GM19397 (cell line): ENCODE measurements at regions not wholly inside any gene's neighbourhood (a gene's known extent, or its start where the extent isn't known, plus 50 kb on each side); places are given as distances from the start of the nearest gene placed in this dataset.
"Not testable (repeated sequence)": the region's sequence is repeated elsewhere in the genome, so short reads cannot be mapped to it uniquely, and the experiment has no call there.

Experiments
- ATAC-seq: cut with Tn5 transposase; IDR thresholded peaks from one replicate; pipeline ENCODE4 v1.9.1; 2021; ENCODE audit warnings: mild to moderate bottlenecking, moderate library complexity; ENCODE audit not compliant: unreplicated experiment

DNA sequence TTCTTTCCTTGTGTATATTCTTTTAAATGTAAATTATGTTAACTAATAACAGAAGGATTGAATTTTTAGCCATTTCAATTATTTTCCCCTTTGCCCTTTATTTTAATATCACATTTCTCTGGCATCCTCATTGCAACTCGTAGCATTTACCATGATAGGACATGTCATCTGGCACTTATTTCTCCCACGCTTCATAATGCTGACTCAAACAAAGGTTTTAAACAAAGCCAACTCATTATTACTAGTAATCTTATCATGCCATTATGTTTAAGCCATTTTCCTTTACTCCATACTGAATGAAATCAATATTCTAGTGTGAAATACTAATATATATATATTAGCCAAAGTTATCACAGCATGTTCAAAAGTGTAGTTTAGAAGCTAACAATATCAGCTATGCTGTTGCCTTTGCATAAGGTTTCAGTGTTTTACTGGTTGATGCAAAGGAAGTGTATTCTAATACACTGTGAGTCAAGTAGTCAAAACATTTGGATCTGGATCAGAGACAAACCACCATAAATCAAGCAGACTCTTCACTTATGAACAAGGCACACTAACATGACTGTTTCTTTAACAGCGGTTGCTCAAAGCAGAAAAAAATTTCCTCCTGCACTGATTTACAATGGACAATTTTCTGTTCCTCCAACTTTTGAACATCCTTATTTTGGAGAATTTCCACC is 281.6 kb downstream of the SLC7A11 start:
- no peak for ATAC-seq

DNA sequence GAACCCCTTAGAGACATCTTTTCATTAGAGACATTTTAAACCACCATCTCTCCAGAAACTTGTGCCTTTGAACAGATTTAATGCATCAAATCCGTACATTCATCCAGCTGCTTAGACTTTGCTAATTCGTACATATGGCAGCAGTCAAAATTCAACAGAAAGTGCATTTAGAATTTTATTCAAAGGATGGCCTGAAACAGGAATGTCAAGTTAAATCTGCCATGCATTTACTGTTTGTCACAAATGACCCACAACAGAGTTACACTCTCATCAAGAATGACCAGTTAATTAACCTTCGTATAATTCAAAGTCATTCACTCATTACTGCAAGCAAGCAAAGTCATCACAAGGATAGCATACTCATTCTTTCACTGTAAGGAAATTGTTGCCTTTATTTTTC is 284.3 kb downstream of the SLC7A11 start:
- no peak for ATAC-seq

DNA sequence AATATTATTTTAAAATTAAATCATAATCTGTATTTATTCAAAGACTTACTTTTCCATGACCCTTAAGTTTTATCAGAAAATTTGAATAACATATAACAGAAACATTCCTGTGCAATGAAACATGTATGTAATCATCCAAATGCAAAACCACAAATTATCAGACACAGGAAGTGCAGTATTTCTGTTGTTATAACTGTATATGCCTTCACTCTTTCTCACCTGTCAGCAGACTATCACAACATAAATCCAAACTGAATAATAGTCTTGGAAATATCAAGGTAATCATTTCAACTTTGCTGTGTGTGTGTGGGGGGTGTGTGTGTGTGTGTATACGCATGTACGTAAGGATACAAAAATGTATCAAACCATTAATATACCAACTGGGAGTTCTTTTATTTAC is 285.9 kb downstream of the SLC7A11 start:
- ATAC-seq, result no peak

DNA sequence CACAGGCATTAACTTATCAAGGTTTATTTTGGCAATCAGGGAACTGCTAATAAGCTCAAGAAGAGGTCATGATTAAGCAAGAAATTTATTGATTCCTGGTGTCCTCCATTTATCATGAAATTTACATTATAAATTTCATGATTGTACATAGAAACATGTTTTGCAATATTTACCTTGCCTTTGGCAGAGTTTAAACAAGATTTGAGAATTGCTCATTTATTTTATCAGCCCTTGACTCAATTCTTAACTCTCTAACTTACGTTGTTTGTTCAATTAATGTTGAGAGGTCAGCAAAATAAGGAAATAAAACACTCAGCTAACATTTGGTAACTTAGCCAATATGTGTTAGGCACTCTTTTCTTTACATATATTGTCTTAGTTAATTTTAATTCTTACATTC is 286.6 kb downstream of the SLC7A11 start:
- no peak for ATAC-seq

DNA sequence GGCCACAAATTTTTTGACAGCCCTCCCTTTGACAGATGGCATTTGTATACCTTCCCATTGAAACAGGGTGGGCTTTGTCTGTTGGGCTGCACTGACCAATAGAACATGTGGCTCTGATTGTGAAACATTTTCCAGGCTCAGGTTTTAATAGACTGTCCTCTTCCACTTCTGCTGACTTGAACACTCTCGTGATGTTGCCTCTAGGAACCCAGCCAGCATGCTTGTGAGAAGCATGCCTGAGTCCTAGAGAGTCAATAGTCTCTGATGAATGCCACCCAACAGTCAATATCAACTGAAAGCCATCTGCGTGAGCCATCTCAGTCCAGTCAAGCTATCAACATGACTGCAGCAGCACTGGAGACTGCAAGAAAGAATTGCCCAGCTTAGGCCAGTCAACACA is 290.0 kb downstream of the SLC7A11 start:
- no peak for ATAC-seq

DNA sequence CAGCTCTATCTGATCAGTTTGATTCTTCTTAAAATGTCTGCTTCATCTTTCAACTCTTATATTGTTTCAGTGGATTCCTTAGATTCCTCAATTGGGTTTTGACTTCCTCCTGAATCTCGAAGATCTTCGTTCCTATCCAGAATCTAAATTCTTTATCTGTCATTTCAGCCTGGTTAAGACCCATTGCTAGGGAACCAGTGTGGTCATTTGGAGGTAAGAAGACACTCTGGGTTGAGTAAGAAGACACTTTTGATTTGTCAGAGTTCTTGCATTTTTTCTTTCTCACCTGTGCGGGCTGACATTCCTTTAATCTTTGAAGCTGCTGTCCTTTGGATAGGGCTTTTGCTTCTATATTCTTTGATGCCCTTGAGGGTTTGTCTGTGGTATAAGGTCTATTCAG is 291.9 kb downstream of the SLC7A11 start:
- ATAC-seq, result no peak

DNA sequence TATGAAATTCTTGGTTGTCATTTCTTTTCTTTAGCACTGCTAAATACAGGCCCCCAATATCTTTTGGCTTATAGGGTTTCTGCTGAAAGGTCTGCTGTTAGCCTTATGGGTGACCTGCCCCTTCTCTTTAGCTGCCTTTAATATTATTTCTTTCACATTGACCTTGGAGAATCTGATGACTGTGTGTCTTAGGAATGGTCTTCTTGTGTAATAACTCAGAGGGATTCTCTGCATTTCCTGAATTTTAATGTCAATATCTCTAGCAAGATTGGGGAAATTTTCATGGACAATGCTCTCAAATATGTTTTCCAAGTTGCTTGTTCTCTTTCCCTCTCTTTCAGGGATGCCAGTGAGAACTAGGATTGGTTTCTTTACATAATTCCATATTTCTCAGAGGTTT is 292.4 kb downstream of the SLC7A11 start:
- no peak for ATAC-seq

DNA sequence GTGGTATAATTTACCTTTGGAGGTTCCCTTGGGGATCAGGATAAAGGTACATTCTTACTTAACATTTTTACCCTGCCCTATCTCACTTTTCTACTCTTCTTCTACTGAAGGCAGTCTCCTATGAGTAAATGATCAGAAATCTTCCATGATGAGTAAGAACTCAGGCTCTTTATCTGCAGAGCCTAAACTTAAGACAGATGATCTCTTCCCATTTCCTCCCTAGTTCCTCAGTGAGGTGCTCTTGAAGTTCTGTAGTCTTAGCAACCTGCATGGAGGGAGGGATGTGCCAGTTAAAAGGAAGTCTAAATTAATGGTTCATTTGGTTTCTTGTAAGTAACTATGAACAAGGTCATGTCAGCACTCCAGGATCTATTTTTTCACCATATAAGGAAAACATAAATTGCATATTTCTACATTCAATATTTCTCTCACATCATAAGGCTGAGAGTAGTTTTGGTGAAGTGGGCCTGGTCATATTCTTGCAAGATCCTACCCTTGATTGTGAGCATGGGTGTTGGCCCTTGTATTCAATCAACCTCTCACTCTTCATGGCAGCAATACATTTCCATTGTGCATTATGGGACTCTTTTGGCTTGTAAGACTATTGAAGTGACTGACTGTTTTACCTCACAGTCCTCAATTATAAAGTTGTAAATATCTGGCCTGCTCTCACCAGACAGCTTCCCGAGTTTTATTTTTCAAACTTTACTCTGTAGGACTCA is 295.5 kb downstream of the SLC7A11 start:
- ATAC-seq, result no peak

DNA sequence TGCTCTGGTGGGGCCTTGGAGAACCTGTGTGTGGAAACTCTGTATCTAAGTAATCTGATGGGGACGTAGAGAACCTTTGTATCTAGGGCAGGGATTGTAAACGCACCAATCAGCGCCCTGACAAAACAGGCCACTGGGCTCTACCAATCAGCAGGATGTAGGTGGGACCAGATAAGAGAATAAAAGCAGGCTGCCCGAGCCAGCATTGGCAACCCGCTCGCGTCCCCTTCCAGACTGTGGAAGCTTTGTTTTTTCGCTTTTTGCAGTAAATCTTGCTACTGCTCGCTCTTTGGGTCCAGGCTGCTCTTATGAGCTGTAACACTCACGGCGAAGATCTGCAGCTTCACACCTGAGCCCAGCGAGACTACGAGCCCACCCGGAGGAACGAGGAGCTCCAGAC is 299.3 kb downstream of the SLC7A11 start:
- ATAC-seq, result not testable (repeated sequence)

DNA sequence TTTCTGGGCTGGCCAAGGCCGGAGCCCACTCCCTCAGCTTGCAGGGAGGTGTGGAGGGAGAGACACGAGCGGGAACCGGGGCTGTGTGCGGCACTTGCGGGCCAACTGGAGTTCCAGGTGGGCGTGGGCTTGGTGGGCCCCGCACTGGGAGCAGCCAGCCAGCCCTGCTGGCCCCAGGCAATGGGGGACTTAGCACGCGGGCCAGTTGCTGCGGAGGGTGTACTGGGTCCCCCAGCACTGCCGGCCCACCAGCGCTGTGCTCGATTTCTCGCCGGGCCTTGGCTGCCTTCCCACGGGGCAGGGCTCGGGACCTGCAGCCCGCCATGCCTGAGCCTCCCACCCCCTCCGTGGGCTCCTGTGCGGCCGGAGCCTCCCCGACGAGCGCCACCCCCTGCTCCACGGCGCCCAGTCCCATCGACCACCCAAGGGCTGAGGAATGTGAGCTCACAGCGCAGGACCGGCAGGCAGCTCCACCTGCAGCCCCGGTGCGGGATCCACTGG is 300.1 kb downstream of the SLC7A11 start:
- not testable (repeated sequence) for ATAC-seq

DNA sequence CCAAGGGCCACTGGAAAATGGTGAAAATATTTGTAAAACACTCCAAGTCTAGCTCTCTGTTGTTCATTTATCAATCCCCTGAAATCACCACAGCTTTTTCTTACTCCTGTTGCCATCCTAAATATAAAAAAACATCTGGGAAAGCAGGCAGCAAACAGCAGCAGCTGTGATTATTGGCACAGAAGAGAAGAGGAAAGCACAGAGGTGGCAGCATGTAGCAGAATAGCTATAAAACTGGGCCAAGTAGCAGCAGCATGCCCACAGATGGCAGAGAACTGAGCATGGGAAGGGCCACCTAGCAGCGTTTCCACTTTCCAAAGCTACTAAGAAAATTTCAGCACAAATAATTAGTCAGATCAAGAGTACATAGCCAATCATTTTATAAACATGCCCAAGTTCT is 307.2 kb downstream of the SLC7A11 start:
- ATAC-seq, result no peak

DNA sequence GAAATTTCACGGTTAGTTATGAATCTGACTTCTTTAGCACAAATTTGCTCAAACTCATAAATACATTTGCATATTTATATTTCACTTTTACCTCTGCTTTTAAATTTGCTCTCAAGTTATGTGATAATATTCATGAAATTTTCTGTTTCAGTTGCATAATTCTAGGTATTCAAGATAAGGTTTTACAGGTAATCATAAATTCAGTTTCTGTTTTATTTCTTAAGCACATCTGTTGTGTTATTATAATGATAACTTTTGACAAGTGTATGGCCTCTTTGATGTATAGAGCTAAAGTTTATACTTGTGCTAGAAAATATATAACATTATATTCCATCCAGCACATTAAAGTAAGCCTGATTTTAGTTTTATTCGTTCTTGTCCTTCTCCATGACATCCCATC is 308.1 kb downstream of the SLC7A11 start:
- ATAC-seq, result no peak

DNA sequence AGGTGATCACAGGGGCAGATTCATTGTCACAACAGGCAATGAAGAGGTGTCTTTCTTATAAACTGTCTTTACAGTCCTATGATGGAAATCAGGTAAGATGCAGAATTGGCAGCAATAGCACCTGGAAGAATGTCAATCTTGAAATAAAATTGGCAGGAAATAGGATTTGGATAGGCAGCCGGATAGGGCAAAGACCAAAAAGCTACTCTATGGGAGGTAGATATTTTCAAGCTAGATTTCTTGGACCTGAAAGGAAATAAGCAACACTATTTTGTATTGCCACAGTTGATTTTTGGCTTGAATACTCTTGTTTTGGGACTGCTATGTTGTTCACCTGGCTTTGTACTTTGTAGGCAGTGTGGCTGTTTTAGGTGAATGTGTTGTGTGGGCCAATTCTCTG is 314.2 kb downstream of the SLC7A11 start:
- no peak for ATAC-seq

DNA sequence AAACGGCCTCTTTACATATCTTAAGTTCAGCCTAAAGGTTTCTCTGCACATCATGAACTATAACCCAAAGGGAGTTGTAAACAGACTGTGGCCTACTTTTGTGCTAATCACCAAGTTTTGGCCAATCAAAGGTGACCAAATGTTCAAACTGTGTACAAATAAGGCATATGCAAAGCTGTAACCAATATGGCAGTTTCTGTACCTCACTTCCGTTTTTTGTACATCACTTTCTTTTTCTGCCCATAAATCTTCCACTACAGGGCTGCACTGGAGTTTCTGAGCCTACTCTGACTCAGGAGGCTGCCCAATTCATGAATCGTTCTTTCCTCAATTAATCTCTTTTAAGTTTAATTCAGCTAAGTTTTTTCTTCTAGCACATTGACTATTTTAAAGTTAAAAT is 318.7 kb downstream of the SLC7A11 start:
- no peak for ATAC-seq

DNA sequence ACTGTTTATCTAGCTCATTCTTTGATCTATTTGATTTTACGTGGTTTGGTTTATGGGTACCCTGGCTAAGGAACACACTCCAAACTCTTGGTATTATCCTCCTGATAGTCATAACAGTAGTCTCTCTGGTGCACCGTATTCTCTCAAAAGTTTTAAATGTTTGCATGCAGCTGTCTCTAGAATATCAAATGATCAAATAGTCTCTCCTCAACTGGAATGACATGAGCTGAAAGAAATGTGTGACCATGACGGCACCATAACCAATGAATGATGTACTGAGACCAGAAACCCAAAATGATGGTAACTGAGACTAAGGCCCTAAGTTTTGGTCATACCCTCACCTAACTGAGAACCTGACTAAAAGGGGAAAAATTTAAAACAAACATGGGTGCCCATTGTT is 319.4 kb downstream of the SLC7A11 start:
- no peak for ATAC-seq

DNA sequence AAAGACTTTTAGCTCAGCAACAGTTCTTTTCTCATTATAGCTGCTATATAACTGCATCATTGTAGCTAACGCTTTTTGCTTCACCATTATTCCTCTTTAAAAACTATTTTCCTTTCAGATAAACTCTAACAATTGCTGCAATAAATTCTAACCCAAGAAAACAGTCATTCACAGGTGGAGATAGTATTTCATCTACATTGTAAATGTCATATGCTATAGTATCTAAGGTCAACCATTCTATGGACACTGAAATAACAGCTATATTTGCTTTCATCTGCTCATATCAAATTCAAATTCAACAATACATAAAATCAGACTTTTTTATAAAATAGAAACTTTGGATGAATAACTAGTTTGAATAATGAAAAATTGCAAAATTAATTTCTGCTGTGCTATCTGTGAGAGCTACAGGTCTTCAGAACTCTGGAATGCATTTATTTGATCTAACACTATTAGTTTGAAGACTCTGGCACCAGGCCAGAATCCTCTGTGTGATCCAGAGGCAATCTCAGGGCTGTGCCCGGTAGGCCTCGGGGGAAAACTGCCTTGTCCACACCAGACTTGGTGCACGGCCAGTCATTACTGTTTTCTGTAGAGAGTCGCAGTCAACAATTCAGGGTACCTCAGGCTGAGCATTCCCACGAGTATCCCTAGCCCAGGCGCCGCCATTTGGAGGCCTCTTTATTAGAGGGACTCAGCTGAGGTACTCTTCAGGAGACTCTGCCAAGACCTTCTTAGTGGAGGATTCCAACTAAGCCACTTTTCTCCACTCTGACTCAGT is 332.4 kb downstream of the SLC7A11 start:
- ATAC-seq, result no peak

DNA sequence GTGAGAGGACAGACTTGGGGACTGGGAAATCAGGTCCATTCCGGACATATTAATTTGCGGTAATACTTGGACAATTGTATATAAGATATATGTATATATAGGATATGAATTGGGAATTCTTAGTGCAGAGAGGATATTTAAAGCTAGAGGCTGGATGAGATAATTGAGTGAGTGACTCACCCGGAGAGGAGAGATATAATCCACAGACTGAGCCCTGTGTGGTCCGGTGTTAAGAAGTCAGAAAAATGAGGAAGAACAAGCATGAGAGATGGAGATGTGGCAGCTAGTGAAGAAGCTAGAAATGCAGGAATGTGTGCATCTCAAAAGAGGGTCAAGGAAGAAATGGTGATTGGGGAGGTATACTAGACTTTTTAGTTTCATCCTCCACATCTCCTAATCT is 336.2 kb downstream of the SLC7A11 start:
- ATAC-seq, result no peak

DNA sequence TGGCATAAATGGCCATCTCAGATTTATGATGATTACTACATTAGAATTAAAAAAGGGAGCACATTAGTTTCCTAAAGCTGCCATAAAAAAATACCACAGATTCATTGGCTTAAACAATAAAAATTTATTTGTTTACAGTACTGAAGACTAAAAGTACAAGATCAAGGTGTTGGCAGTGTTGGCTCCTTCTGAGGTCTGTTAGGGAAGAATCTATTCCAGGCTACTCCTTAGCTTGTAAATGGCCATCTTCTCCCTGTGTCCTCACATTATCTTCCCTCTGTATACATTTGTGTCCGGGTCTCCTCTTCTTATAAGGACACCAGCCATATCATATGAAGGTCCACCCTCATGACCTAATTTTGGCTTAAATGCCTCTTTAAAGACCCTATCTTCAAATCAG is 341.0 kb downstream of the SLC7A11 start:
- no peak for ATAC-seq

DNA sequence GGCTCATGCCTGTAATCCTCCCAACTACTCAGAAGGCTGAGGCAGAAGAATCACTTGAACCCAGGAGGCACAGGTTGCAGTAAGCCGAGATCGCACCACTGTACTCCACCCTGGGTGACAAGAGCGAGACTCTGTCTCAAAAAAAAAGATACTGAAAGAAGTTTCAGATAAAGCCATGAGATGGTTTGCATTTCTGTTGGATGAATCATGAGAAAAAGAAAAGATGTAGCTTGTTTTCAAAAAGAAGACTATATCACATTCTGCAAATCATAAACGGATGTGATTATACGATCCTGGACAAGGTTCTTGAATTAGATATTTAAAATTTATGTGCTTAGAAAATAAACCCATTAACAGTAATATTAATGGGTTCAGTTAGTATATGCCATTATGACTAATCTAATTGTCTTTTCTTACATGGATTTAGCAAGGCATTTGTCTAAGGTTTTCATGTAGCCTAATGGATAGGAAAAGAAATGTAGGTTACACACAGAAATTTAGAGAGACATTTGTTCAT is 345.9 kb downstream of the SLC7A11 start:
- ATAC-seq, result no peak

DNA sequence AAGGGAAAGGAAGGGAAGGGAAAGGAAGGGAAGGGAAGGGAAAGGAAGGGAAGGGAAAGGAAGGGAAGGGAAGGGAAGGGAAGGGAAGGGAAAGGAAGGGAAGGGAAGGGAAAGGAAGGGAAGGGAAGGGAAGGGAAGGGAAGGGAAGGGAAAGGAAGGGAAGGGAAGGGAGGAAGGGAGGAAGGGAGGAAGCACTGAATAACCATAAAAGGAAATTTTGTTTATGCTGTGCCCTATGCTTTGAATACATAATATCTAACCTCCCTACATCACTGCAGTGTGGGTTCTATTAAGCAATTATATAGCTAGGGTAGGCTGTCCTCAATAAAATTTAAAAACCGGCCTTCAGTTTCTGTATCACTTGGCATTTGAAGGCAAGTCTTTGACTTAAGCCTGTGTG is 346.6 kb downstream of the SLC7A11 start:
- not testable (repeated sequence) for ATAC-seq

DNA sequence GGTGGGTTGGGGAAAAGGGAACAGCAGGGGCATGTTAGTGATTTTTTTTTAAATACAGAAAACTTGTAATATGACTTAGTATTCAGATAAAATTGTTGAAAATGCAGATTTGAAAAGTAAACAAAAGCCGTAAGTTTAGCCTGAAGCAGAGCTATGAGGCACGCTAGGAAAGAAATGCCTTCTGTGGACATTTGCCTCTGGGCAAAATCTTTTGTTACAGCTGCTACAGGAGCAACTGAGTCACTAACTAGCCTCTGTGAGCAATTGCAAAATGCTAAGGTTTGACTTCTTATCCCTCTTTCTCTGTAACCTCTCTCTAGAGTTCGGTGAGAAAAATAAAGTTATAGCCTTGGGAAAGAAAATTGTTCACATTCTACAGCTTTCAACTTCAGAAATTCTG is 350.0 kb downstream of the SLC7A11 start:
- no peak for ATAC-seq

DNA sequence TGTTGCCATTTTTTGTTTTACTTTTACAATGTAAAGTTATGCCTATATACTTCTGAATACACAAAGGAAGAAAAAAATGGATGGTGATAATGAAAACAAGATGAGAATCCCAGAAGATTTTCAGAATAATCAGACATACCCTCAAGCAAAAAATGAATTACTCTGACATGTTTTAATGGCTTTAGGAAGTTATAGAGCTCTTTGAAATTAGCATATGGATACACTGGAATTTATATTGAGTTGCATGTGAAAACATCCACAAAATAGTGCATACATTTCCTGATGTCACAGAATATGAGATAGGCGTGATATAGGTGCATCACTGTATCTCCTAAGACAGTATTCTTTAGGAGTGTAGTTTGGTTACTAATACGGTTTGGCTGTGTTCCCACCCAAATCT is 351.3 kb downstream of the SLC7A11 start:
- no peak for ATAC-seq
